Epithelial cell of proximal tubule (primary cell): ENCODE measurements at regions not wholly inside any gene's neighbourhood (a gene's known extent, or its start where the extent isn't known, plus 50 kb on each side); places are given as distances from the start of the nearest gene placed in this dataset.

Experiments used
- DNase-seq: peaks from one replicate; pipeline ENCODE4 v3.0.0-alpha.2; 2011; ENCODE audit warnings: low read depth
- H3K4me3 ChIP-seq: 2 replicates; pipeline ENCODE4 v1.5.1; 2011; ENCODE audit warnings: low read depth, mild to moderate bottlenecking, low read length
- TF ChIP-seq, protein P1 (sequence below): conservative IDR thresholded peaks from 2 replicates; pipeline ENCODE4 v1.5.1; 2012; ENCODE audit warnings: low read depth, mild to moderate bottlenecking, low read length

DNA sequence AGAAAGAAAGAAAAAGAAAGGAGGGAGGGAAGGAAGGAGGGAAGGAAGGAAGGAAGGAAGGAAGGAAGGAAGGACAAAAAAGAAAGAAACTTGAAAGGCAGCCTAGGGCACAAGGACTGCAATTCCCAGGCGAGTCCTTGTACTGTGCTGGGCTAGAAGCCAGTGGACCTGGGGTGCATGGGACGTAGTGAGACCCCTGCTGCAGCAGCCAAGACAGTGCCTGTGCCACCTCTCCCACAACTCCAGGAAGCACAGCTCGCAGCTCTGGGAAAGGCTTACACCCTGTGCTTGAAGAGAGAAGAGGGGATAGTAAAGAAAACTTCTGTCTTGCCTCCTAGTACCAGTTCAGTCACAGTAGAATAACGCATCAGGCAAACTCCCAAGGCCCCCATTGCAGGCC, 227.9 kb upstream of the CDH7 start:
- DNase-seq = no peak
- H3K4me3 ChIP-seq = no peak overlapping the region
- TF ChIP-seq, protein P1, sequence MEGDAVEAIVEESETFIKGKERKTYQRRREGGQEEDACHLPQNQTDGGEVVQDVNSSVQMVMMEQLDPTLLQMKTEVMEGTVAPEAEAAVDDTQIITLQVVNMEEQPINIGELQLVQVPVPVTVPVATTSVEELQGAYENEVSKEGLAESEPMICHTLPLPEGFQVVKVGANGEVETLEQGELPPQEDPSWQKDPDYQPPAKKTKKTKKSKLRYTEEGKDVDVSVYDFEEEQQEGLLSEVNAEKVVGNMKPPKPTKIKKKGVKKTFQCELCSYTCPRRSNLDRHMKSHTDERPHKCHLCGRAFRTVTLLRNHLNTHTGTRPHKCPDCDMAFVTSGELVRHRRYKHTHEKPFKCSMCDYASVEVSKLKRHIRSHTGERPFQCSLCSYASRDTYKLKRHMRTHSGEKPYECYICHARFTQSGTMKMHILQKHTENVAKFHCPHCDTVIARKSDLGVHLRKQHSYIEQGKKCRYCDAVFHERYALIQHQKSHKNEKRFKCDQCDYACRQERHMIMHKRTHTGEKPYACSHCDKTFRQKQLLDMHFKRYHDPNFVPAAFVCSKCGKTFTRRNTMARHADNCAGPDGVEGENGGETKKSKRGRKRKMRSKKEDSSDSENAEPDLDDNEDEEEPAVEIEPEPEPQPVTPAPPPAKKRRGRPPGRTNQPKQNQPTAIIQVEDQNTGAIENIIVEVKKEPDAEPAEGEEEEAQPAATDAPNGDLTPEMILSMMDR = no peak

DNA sequence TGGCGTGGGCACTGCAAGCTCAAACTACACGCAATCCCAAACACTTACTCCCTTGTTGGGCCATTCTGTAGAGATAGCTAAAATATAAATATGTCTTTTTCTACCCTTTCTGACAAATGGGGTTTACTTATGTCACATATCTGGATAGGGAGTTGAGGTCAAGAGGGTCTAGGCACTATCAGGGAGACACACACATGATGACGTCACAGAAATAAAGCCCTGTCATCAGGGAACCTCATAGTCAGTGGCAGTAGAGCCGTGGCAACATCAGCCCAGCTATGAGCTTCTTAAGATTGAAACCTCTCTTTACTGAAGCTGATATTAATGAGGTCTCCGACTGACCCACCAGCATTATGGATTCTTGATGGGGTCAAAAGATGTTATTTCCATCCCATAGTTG, 234.6 kb upstream of the CDH7 start:
- DNase-seq = no peak
- TF ChIP-seq, protein P1 = no peak
- H3K4me3 ChIP-seq = no peak overlapping the region

DNA sequence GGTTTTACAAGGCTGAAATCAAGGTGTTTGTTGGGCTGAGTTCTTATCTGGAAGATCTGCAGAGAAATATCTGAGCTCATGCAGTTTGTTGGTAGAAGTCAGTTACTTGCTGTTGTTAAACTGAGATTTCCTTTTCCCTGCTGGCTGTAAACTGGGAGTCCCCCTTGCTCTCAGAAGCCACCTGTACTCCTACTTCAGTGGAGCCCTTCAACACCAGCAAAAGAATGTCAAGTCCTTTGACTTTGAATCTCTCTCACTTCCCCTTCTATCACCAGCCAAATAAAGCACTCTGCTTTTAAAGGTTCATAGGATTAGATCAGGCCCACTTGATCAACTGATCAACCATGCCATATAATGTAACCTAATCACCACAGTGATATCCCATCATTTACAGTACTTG, 252.2 kb upstream of the CDH7 start:
- no peak for DNase-seq
- TF ChIP-seq, protein P1 = no peak
- H3K4me3 ChIP-seq = no peak overlapping the region

DNA sequence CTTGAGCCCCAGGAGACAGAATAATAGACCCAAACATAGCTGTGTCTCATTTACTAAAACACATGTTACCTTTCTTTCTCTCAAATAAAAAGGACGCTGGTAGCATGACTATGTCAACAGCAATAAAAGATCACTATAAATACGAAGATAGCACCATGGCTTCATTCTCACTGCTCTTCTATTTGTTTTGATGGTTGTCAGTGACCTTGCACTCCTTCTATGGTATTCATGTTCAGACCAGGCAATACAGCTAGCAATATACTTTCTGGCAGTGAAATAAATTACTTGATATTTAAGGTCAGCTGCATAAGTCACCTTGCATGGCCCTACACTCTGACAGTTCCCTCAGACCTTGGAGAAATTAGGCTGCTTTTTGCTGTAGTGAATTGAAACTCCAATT, 263.2 kb upstream of the CDH7 start:
- TF ChIP-seq, protein P1 = no peak
- no peak for DNase-seq
- H3K4me3 ChIP-seq = no peak overlapping the region

DNA sequence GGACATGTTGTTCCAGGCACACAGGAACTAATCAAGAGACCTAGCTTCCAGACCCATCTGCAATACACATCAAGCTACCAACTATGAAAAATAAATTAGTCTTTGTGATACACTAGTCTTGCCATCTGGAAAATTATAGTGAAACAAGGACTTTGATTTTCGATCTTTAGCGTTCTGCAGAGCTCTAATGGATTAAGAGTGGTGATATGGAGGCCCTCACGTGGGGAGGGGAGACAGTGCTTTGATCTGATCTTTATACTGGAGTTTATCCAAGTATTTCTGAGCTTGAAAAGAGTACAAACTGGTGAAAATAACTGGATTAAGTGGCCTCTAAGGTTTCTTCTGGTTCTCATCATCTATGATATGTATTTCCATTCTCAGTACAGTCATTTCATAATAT, 273.4 kb upstream of the CDH7 start:
- TF ChIP-seq, protein P1 = no peak
- H3K4me3 ChIP-seq = no peak overlapping the region
- no peak for DNase-seq

DNA sequence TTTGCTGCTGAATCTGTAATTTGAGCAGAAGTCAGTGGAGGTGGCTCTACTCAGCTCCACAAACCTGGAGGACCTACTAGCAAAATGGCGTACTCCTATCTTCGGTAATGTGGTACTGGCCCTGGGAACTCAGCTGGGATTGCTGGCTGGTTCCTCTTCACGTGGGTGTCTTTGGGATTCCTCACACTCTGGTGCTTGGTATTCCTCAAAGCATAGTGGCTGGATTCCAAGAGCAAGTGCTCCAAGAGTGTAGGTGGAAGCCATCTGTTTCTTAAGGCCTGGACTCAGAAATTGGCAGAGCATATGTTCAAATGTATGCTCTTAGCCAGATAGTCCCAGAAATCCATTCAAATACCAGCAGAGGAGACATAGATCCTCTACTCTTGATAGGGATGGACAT, 281.9 kb upstream of the CDH7 start:
- no peak for DNase-seq
- TF ChIP-seq, protein P1 = no peak
- no peak overlapping the region for H3K4me3 ChIP-seq

DNA sequence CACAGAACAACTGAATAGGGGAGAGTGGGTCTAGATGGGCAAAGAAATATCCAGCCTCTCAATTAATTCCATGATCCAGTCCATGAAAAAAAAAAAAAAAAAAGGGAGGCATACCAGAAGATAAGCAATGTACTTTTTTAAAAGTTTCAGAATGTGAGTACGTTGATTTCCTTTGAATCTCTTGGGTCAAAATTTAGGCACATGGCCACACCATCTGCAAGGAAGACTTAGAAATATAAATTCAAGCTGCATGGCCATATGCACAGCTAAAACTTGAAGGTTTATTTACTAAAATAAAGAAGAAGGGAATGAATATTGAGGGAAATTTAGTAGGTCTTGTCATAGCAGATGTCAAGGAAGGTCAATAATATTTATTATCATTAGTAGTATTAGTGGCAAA, 286.5 kb upstream of the CDH7 start:
- TF ChIP-seq, protein P1 = no peak
- H3K4me3 ChIP-seq = no peak overlapping the region
- no peak for DNase-seq
